Left lung (tissue), 4 donors: ENCODE measurements at regions not wholly inside any gene's neighbourhood (a gene's known extent, or its start where the extent isn't known, plus 50 kb on each side); places are given as distances from the start of the nearest gene placed in this dataset.

Source experiments
- ATAC-seq: fragments of 200-7000 bp; cut with Tn5 transposase; one replicate; pipeline ENCODE4 v1.9.1; 2020; ENCODE audit warnings: moderate library complexity
- DNase-seq, 4 donors: peaks; one replicate each; pipeline ENCODE4 v3.0.0-alpha.2; 2013 to 2020
- H3K27ac ChIP-seq, 2 donors: fragments of 200-600 bp; sonication (generic) in 1 of 2; one replicate each; pipeline versions ENCODE4 v1.5.0 to v1.8.0; 2020 to 2021
- H3K27me3 ChIP-seq, 2 donors: fragments of 200-600 bp; sonication (generic) in 1 of 2; one replicate each; pipeline versions ENCODE4 v1.5.0 to v1.8.0; 2020 to 2021
- H3K36me3 ChIP-seq, 2 donors: fragments of 200-600 bp; sonication (generic) in 1 of 2; one replicate each; pipeline versions ENCODE4 v1.5.0 to v1.8.0; 2020 to 2021
- H3K4me1 ChIP-seq, 2 donors: fragments of 200-600 bp; one replicate each; pipeline ENCODE4 v1.8.0; 2021
- H3K4me3 ChIP-seq, 2 donors: fragments of 200-600 bp; sonication (generic) in 1 of 2; one replicate each; pipeline versions ENCODE4 v1.5.0 to v1.8.0; 2020 to 2021; ENCODE audit warnings: mild to moderate bottlenecking in 1 of 2
- H3K9me3 ChIP-seq, 2 donors: fragments of 200-600 bp; sonication (generic) in 1 of 2; one replicate each; pipeline versions ENCODE4 v1.5.0 to v1.8.0; 2020 to 2021
- CTCF ChIP-seq, 2 donors: fragments of 200-600 bp; sonication (generic) in 1 of 2; IDR thresholded peaks; one replicate each; pipeline versions ENCODE4 v1.5.0 to v1.8.0; 2021; ENCODE audit warnings: antibody characterized with exemption in 2 of 2
- intact Hi-C, 2 donors: fragments of 100-400 bp; cut with DNase I; formaldehyde crosslinking; loops; one replicate each; pipeline versions ENCODE4 v1.11.2 to v1.14.2; 2022
- donor health status: DM: no; HTN: yes; CAD: no.
- donor health status: DM: no; HTN: no; CAD: no.

- no peak for ATAC-seq
- peak in 1 of 4 donors; percentile 6 for DNase-seq
- Histone ChIP-seq H3K36me3 (no peaks in the 10 kb centered on the region), H3K9me3 (no peaks in the 10 kb centered on the region), H3K4me3 (no peak overlapping the region), H3K27ac (peak overlapping the region; percentile 23 to 53), H3K4me1 (peaks cover 11 to 20% of the 10 kb centered on the region in 2 donors), H3K27me3 (no peaks in the 10 kb centered on the region)
- TF ChIP-seq CTCF (IDR thresholded peaks at IDR 0.05) = no peak
- intact Hi-C loops = no loop called here
Observed at GRCh38 chr1:8170059-8170835, 144.1 kb upstream of the ERRFI1 start.

- peak; percentile 79 for ATAC-seq
- Histone ChIP-seq H3K9me3 (no peaks in the 10 kb centered on the region), H3K27me3 (no peaks in the 10 kb centered on the region)
Observed at GRCh38 chr1:8169364-8170058, 143.4 kb upstream of the ERRFI1 start.

GRCh38 chr1:8167936-8168335, 141.8 kb upstream of the ERRFI1 start:
- Histone ChIP-seq H3K27me3 (no peaks in the 10 kb centered on the region), H3K4me3 (no peak overlapping the region), H3K4me1 (peaks cover 11 to 20% of the 10 kb centered on the region in 2 donors), H3K9me3 (no peaks in the 10 kb centered on the region), H3K27ac (no peak overlapping the region), H3K36me3 (no peaks in the 10 kb centered on the region)
- ATAC-seq = no peak
- DNase-seq = no peak
- intact Hi-C loops = no loop called here
- TF ChIP-seq CTCF (IDR thresholded peaks at IDR 0.05) = no peak

More at GRCh38 chr1:8169364-8170058, 143.4 kb upstream of the ERRFI1 start:
- no peak overlapping the region for H3K4me3 ChIP-seq
- peak overlapping the region; percentile 53 to 66 for H3K27ac ChIP-seq
- peaks cover 11 to 20% of the 10 kb centered on the region in 2 donors for H3K4me1 ChIP-seq
- TF ChIP-seq CTCF (IDR thresholded peaks at IDR 0.05) = no peak
- H3K36me3 ChIP-seq = no peaks in the 10 kb centered on the region
- intact Hi-C loops = no loop called here
- peak in 3 of 4 donors; percentile 72 to 92 (median 84) for DNase-seq

GRCh38 chr1:8166406-8166805, 140.3 kb upstream of the ERRFI1 start:
- Histone ChIP-seq H3K27me3 (no peaks in the 10 kb centered on the region), H3K27ac (no peak overlapping the region), H3K4me1 (peaks cover 11 to 20% of the 10 kb centered on the region in 2 donors), H3K36me3 (no peaks in the 10 kb centered on the region), H3K9me3 (no peaks in the 10 kb centered on the region), H3K4me3 (no peak overlapping the region)
- intact Hi-C loops = no loop called here
- ATAC-seq = no peak
- no peak for DNase-seq
- no peak for TF ChIP-seq CTCF (IDR thresholded peaks at IDR 0.05)

GRCh38 chr1:8165595-8166360, 139.7 kb upstream of the ERRFI1 start:
- Histone ChIP-seq H3K4me3 (no peak overlapping the region), H3K36me3 (no peaks in the 10 kb centered on the region), H3K27ac (no peak overlapping the region), H3K9me3 (no peaks in the 10 kb centered on the region), H3K4me1 (peaks cover 11 to 20% of the 10 kb centered on the region in 2 donors), H3K27me3 (no peaks in the 10 kb centered on the region)
- intact Hi-C loops = no loop called here
- DNase-seq (no peak), ATAC-seq (no peak)
- no peak for TF ChIP-seq CTCF (IDR thresholded peaks at IDR 0.05)
